GM23338 (cell line): ENCODE measurements at regions not wholly inside any gene's neighbourhood (a gene's known extent, or its start where the extent isn't known, plus 50 kb on each side); places are given as distances from the start of the nearest gene placed in this dataset.

Experiments
- CREB1 ChIP-seq: fragments of 250-450 bp; sonication (Bioruptor Pico); IDR thresholded peaks from 2 replicates; pipeline ENCODE4 v1.5.0; 2020; ENCODE audit warnings: low read depth, mild to moderate bottlenecking, moderate library complexity
- CTCF ChIP-seq, 2 experiments: fragments of 200-600 bp in 1 of 2; sonication (generic) in 1 of 2; conservative IDR thresholded peaks; 2 replicates each; pipeline versions ENCODE4 v1.5.1 to v1.6.1; 2016 to 2017; ENCODE audit warnings: antibody characterized with exemption in 2 of 2, low read depth in 2 of 2, mild to moderate bottlenecking in 2 of 2, moderate library complexity in 1 of 2
- ETS1 ChIP-seq: IDR thresholded peaks from 2 replicates; pipeline ENCODE4 v1.6.1; 2016; ENCODE audit warnings: antibody characterized with exemption
- EZH2 ChIP-seq: fragments of 200-600 bp; sonication (generic); IDR thresholded peaks from one replicate; pipeline ENCODE4 v1.8.0; 2017; ENCODE audit warnings: antibody characterized with exemption, mild to moderate bottlenecking, low read depth; ENCODE audit not compliant: unreplicated experiment
- EZH2phosphoT487 ChIP-seq: fragments of 200-600 bp; sonication (generic); IDR thresholded peaks from one replicate; pipeline ENCODE4 v1.8.1; 2018; ENCODE audit warnings: antibody characterized with exemption; ENCODE audit not compliant: unreplicated experiment
- JUNB ChIP-seq: IDR thresholded peaks from one replicate; pipeline ENCODE4 v1.6.1; 2016; ENCODE audit warnings: antibody characterized with exemption; ENCODE audit not compliant: unreplicated experiment
- NANOG ChIP-seq: IDR thresholded peaks from 2 replicates; pipeline ENCODE4 v1.6.1; 2016; ENCODE audit warnings: antibody characterized with exemption, borderline replicate concordance
- POLR2AphosphoS5 ChIP-seq: IDR thresholded peaks from 2 replicates; pipeline ENCODE4 v1.6.1; 2016; ENCODE audit warnings: antibody characterized with exemption, low read depth
- REST ChIP-seq: IDR thresholded peaks from one replicate; pipeline ENCODE4 v1.6.1; 2018; ENCODE audit warnings: antibody characterized with exemption; ENCODE audit not compliant: unreplicated experiment
- STAT1 ChIP-seq: IDR thresholded peaks from one replicate; pipeline ENCODE4 v1.6.1; 2016; ENCODE audit warnings: antibody characterized with exemption; ENCODE audit not compliant: unreplicated experiment
- ZNF331 ChIP-seq: fragments of 250-450 bp; sonication (Bioruptor Pico); IDR thresholded peaks from 2 replicates; pipeline ENCODE4 v1.5.0; 2020; ENCODE audit warnings: low read depth, mild to moderate bottlenecking, moderate library complexity
- ZNF462 ChIP-seq: fragments of 250-450 bp; sonication (Bioruptor Pico); IDR thresholded peaks from 2 replicates; pipeline ENCODE4 v1.5.0; 2020; ENCODE audit warnings: mild to moderate bottlenecking, moderate library complexity

- no peak for TF ChIP-seq CTCF (conservative IDR thresholded peaks at IDR 0.05; ENCODE audit: low read depth in 2 of 2)
- no peak for TF ChIP-seq POLR2AphosphoS5
- TF ChIP-seq EZH2 = no peak
- no peak for TF ChIP-seq ZNF331 (CRISPR knock-in tag)
- no peak for TF ChIP-seq EZH2phosphoT487
- no peak for TF ChIP-seq REST
- TF ChIP-seq CREB1 = no peak
- no peak for TF ChIP-seq ETS1
- TF ChIP-seq JUNB = no peak
- TF ChIP-seq STAT1 = no peak
- no peak for TF ChIP-seq ZNF462 (CRISPR knock-in tag)
- TF ChIP-seq NANOG = no peak
Observed at GRCh38 chr3:150274372-150274771, 133.7 kb upstream of the TSC22D2 start.
